HEK293T (cell line): ENCODE measurements at regions not wholly inside any gene's neighbourhood (a gene's known extent, or its start where the extent isn't known, plus 50 kb on each side); places are given as distances from the start of the nearest gene placed in this dataset.

Experiments used
- ARNT ChIP-seq: fragments of 450-650 bp; IDR thresholded peaks from 2 replicates; pipeline ENCODE4 v1.6.1; 2017; ENCODE audit warnings: mild to moderate bottlenecking
- BHLHE40 ChIP-seq: fragments of 450-650 bp; IDR thresholded peaks from 2 replicates; pipeline ENCODE4 v1.6.1; 2016; ENCODE audit warnings: mild to moderate bottlenecking, moderate library complexity, borderline replicate concordance
- CTBP1 ChIP-seq: fragments of 450-650 bp; IDR thresholded peaks from 2 replicates; pipeline ENCODE4 v1.6.1; 2016; ENCODE audit warnings: borderline replicate concordance
- ELF4 ChIP-seq: fragments of 450-650 bp; IDR thresholded peaks from 2 replicates; pipeline ENCODE4 v1.6.1; 2017; ENCODE audit warnings: antibody characterized with exemption
- FOXA1 ChIP-seq: fragments of 450-650 bp; IDR thresholded peaks from 2 replicates; pipeline ENCODE4 v1.6.1; 2016; ENCODE audit warnings: mild to moderate bottlenecking
- FOXK2 ChIP-seq: fragments of 450-650 bp; IDR thresholded peaks from 2 replicates; pipeline ENCODE4 v1.6.1; 2016; ENCODE audit warnings: mild to moderate bottlenecking
- FOXM1 ChIP-seq: fragments of 450-650 bp; IDR thresholded peaks from 2 replicates; pipeline ENCODE4 v1.6.1; 2017; ENCODE audit warnings: mild to moderate bottlenecking, borderline replicate concordance
- HDGF ChIP-seq: fragments of 450-650 bp; IDR thresholded peaks from 2 replicates; pipeline ENCODE4 v1.6.1; 2017; ENCODE audit warnings: antibody characterized with exemption, borderline replicate concordance
- LEF1 ChIP-seq: fragments of 450-650 bp; IDR thresholded peaks from 2 replicates; pipeline ENCODE4 v1.6.1; 2017; ENCODE audit warnings: mild to moderate bottlenecking, borderline replicate concordance
- NFRKB ChIP-seq: fragments of 450-650 bp; IDR thresholded peaks from 2 replicates; pipeline ENCODE4 v1.6.1; 2016; ENCODE audit warnings: mild to moderate bottlenecking, moderate library complexity
- SP1 ChIP-seq: fragments of 450-650 bp; IDR thresholded peaks from 2 replicates; pipeline ENCODE4 v1.6.1; 2017
- SUZ12 ChIP-seq: fragments of 450-650 bp; IDR thresholded peaks from 2 replicates; pipeline ENCODE4 v1.6.1; 2016; ENCODE audit warnings: mild to moderate bottlenecking
- TARDBP ChIP-seq: fragments of 450-650 bp; IDR thresholded peaks from 2 replicates; pipeline ENCODE4 v1.6.1; 2016
- ZNF384 ChIP-seq: fragments of 450-650 bp; IDR thresholded peaks from 2 replicates; pipeline ENCODE4 v1.6.1; 2016

GRCh38 chr2:114040826-114041225 is 150.9 kb downstream of the ACTR3 start:
- no peak for TF ChIP-seq FOXM1
- TF ChIP-seq SP1, result no peak
- no peak for TF ChIP-seq SUZ12
- no peak for TF ChIP-seq HDGF
- no peak for TF ChIP-seq ARNT
- TF ChIP-seq NFRKB, result no peak
- no peak for TF ChIP-seq ELF4
- TF ChIP-seq FOXK2, result no peak
- no peak for TF ChIP-seq ZNF384
- no peak for TF ChIP-seq TARDBP
- TF ChIP-seq CTBP1, result no peak
- no peak for TF ChIP-seq FOXA1
- no peak for TF ChIP-seq BHLHE40
- TF ChIP-seq LEF1, result no peak
